ENCODE measurements at regions not wholly inside any gene's neighbourhood (a gene's known extent, or its start where the extent isn't known, plus 50 kb on each side); places are given as distances from the start of the nearest gene placed in this dataset.

DNA sequence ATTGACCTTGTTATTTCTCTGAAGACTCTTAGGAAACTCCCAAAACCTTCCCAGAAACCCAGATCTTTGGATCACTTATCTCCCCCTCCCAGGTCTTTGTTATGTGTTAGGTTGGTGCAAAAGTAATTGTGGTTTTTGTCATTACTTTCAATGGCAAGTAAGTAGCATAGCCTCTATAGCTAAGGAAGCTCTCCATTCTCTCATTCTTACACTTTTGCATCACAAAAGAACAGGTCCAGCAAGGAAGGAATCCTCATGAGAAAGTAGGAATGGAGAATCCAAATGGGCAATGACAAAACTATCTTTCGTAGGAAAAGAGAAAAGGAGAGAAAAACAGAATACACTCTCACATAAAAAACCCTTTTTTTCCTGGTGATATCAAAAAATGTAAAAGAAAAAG, 81.3 kb upstream of the ELAVL2 start:
- DNase-seq: no peak

DNA sequence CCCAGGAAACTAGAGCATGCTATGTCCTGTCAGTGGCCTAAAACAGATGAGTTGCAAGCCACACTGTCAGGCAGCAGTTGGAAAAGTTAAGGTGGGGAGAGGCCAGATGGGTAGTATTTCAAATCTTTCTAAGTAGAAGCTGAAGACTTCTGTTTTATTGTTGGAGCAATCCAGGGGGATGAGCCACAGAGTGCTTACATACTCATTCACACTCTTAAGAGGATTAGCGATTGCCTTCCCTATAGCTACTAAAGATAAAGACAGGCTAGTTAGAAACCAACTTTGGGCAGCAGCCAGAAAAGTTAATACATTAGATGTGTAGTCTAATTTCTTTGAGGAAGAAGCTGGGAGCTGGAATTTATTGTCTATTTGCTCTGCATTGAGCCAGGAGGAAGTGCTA, 61.7 kb upstream of the ELAVL2 start:
- no peak for DNase-seq
